WTC11 (cell line): ENCODE measurements at regions not wholly inside any gene's neighbourhood (a gene's known extent, or its start where the extent isn't known, plus 50 kb on each side); places are given as distances from the start of the nearest gene placed in this dataset.

Experiments used
- ATAC-seq: fragments of 200-7000 bp; cut with Tn5 transposase; 2 replicates; pipeline ENCODE4 v1.10.0; 2021; ENCODE audit warnings: mild to moderate bottlenecking, moderate library complexity
- CTCF ChIA-PET: fragments of 300-600 bp; sonication (Branson Sonifier 250); formaldehyde crosslinking; loops from one replicate; lab custom pipeline; 2021; ENCODE audit warnings: antibody characterized with exemption; lab: Charles Lee
- POLR2A ChIA-PET: fragments of 350-600 bp; sonication (Branson Sonifier 250); formaldehyde crosslinking; loops from one replicate; lab custom pipeline; 2021; ENCODE audit warnings: antibody characterized with exemption; lab: Charles Lee
- DNase-seq: peaks from one replicate; pipeline ENCODE4 v3.0.0; 2021; ENCODE audit warnings: low spot score
- H3K27ac Mint-ChIP-seq: 2 replicates; pipeline ENCODE4 v1.8.0; 2021; ENCODE audit warnings: mixed read lengths
- H3K27me3 Mint-ChIP-seq: 2 replicates; pipeline ENCODE4 v1.8.0; 2021; ENCODE audit warnings: low read depth, mild to moderate bottlenecking, moderate library complexity, mixed read lengths
- H3K36me3 Mint-ChIP-seq: 2 replicates; pipeline ENCODE4 v1.8.0; 2021; ENCODE audit warnings: mixed read lengths
- H3K4me1 Mint-ChIP-seq: 2 replicates; pipeline ENCODE4 v1.8.0; 2022; ENCODE audit warnings: mixed read lengths
- H3K4me3 Mint-ChIP-seq: 2 replicates; pipeline ENCODE4 v1.8.0; 2021; ENCODE audit warnings: mild to moderate bottlenecking, moderate library complexity, mixed read lengths
- H3K9me3 Mint-ChIP-seq: 2 replicates; pipeline ENCODE4 v1.8.0; 2021; ENCODE audit warnings: mixed read lengths
- ATF2 ChIP-seq: sonication (generic); formaldehyde crosslinking; IDR thresholded peaks from 2 replicates; pipeline ENCODE4 v1.8.1; 2022; ENCODE audit warnings: low read depth, missing genetic modification reagents, borderline replicate concordance
- ATF3 ChIP-seq: sonication (generic); formaldehyde crosslinking; conservative IDR thresholded peaks from 2 replicates; pipeline ENCODE4 v1.8.1; 2022; ENCODE audit warnings: mild to moderate bottlenecking, missing genetic modification reagents
- CTCF ChIP-seq: fragments of 200-600 bp; IDR thresholded peaks from 2 replicates; pipeline ENCODE4 v1.8.0; 2022; ENCODE audit warnings: antibody characterized with exemption
- E2F4 ChIP-seq: sonication (generic); formaldehyde crosslinking; IDR thresholded peaks from 2 replicates; pipeline ENCODE4 v1.8.1; 2022; ENCODE audit warnings: low read depth, mild to moderate bottlenecking, moderate library complexity, missing genetic modification reagents, borderline replicate concordance
- FOXK1 ChIP-seq: sonication (generic); formaldehyde crosslinking; IDR thresholded peaks from 2 replicates; pipeline ENCODE4 v1.8.0; 2022; ENCODE audit warnings: mild to moderate bottlenecking, moderate library complexity, missing genetic modification reagents
- FOXP1 ChIP-seq: sonication (generic); formaldehyde crosslinking; IDR thresholded peaks from 2 replicates; pipeline ENCODE4 v1.8.0; 2022; ENCODE audit warnings: missing genetic modification reagents, mild to moderate bottlenecking, moderate library complexity, borderline replicate concordance
- HMGXB4 ChIP-seq: sonication (generic); formaldehyde crosslinking; IDR thresholded peaks from 2 replicates; pipeline ENCODE4 v1.8.1; 2023; ENCODE audit warnings: mild to moderate bottlenecking, moderate library complexity, missing genetic modification reagents
- JAZF1 ChIP-seq: fragments of 250-450 bp; sonication (Bioruptor Pico); IDR thresholded peaks from 2 replicates; pipeline ENCODE4 v1.9.0; 2021; ENCODE audit warnings: moderate library complexity, mild to moderate bottlenecking, inconsistent platforms
- JUN ChIP-seq: sonication (generic); formaldehyde crosslinking; IDR thresholded peaks from 2 replicates; pipeline ENCODE4 v1.8.0; 2023; ENCODE audit warnings: mild to moderate bottlenecking, missing genetic modification reagents
- NR2C2 ChIP-seq: sonication (generic); formaldehyde crosslinking; IDR thresholded peaks from 2 replicates; pipeline ENCODE4 v1.8.0; 2022; ENCODE audit warnings: mild to moderate bottlenecking, missing genetic modification reagents
- PRDM15 ChIP-seq: sonication (generic); formaldehyde crosslinking; IDR thresholded peaks from 2 replicates; pipeline ENCODE4 v1.8.0; 2022; ENCODE audit warnings: missing genetic modification reagents
- PREB ChIP-seq: sonication (generic); formaldehyde crosslinking; IDR thresholded peaks from 2 replicates; pipeline ENCODE4 v1.8.1; 2022; ENCODE audit warnings: mild to moderate bottlenecking, missing genetic modification reagents, moderate library complexity, borderline replicate concordance
- TEAD1 ChIP-seq: sonication (generic); formaldehyde crosslinking; IDR thresholded peaks from 2 replicates; pipeline ENCODE4 v1.8.0; 2022; ENCODE audit warnings: mild to moderate bottlenecking, missing genetic modification reagents
- TEAD4 ChIP-seq: sonication (generic); formaldehyde crosslinking; IDR thresholded peaks from 2 replicates; pipeline ENCODE4 v1.8.0; 2022; ENCODE audit warnings: mild to moderate bottlenecking, missing genetic modification reagents
- ZBTB43 ChIP-seq: sonication (generic); formaldehyde crosslinking; IDR thresholded peaks from 2 replicates; pipeline ENCODE4 v1.8.1; 2023; ENCODE audit warnings: mild to moderate bottlenecking, missing genetic modification reagents
- ZNF121 ChIP-seq: sonication (generic); formaldehyde crosslinking; IDR thresholded peaks from 2 replicates; pipeline ENCODE4 v1.8.0; 2023; ENCODE audit warnings: missing genetic modification reagents
- ZNF423 ChIP-seq: fragments of 250-450 bp; sonication (Bioruptor Pico); IDR thresholded peaks from 2 replicates; pipeline ENCODE4 v2.1.2; 2022; ENCODE audit warnings: mild to moderate bottlenecking, moderate library complexity
- ZNF671 ChIP-seq: fragments of 250-450 bp; sonication (Bioruptor Pico); IDR thresholded peaks from 2 replicates; pipeline ENCODE4 v1.8.0; 2021; ENCODE audit warnings: mild to moderate bottlenecking

- TF ChIP-seq E2F4 (no peak), PRDM15 (CRISPR knock-in tag) (no peak), ZNF423 (CRISPR knock-in tag) (no peak), HMGXB4 (no peak), ZNF671 (CRISPR knock-in tag) (no peak), ZBTB43 (CRISPR knock-in tag) (no peak), FOXK1 (CRISPR knock-in tag) (no peak), CTCF (no peak), JUN (CRISPR knock-in tag) (no peak)
Measured at GRCh38 chr4:4667622-4668081, 125.8 kb upstream of the STX18 start (continued).

GRCh38 chr4:4666693-4667621, 125.1 kb upstream of the STX18 start:
- ChIA-PET CTCF (interaction anchor here (0.6 to 3.2 kb wide), 13 partner anchors 11 to 1529 kb away, joined by 3 to 17 read pairs (median 4); partner anchors contain the start of gene STX18), POLR2A (interaction anchor here (0.6 to 1.5 kb wide), 7 partner anchors 24 to 198 kb away, joined by 3 to 6 read pairs (median 3); no protein-coding TSS in a partner anchor)
- Mint-ChIP-seq H3K4me1 (peaks cover 66% of the 10 kb centered on the region), H3K9me3 (no peaks in the 10 kb centered on the region), H3K27ac (peak overlapping the region; percentile 98), H3K36me3 (no peaks in the 10 kb centered on the region), H3K4me3 (peak overlapping the region; percentile 64), H3K27me3 (no peaks in the 10 kb centered on the region)
- ATAC-seq = peak; percentile 44
- peak; percentile 65 for DNase-seq
- TF ChIP-seq CTCF = no peak
- peak; percentile 37; the same call in 1 of the 2 replicates for TF ChIP-seq TEAD1 (CRISPR knock-in tag)
- TF ChIP-seq ATF3 = no peak
- no peak for TF ChIP-seq NR2C2
- no peak for TF ChIP-seq JAZF1 (CRISPR knock-in tag)
- TF ChIP-seq ZNF121 (CRISPR knock-in tag) = no peak
- no peak for TF ChIP-seq PREB
- TF ChIP-seq FOXP1 (CRISPR knock-in tag) = no peak
- TF ChIP-seq ZNF423 (CRISPR knock-in tag) = peak; percentile 73
- no peak for TF ChIP-seq ATF2 (CRISPR knock-in tag)
- no peak for TF ChIP-seq TEAD4
